ENCODE measurements at regions not wholly inside any gene's neighbourhood (a gene's known extent, or its start where the extent isn't known, plus 50 kb on each side); places are given as distances from the start of the nearest gene placed in this dataset.

DNA sequence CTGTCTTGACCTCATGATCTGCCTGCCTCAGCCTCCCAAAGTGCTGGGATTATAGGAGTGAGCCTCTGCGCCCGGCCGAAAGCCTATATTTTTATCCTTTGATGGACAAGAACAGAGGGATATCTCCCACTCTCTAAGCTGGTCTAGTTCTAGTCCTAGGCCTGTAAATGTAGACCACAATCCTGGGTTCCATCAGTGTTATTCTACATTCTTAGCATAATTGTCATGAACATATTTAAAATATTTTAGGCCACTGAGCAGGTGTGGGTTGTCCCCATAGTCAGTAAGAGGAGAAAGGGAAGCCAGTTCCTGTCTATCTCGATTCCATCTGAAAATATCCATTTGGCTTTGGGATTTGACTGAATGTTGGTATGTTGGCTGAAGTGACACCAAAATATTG is 118.1 kb downstream of the EBLN2 start:
- DNase-seq (ENCODE audit: low spot score), result no peak
- H4K20me1 ChIP-seq (ENCODE audit: insufficient read depth, poor library complexity, severe bottlenecking), result no peaks in the 10 kb centered on the region
- no peaks in the 10 kb centered on the region for H3K9me2 ChIP-seq (replicated peaks; ENCODE audit: insufficient read depth)
- TF ChIP-seq EZH2 (IDR thresholded peaks at IDR 0.05; ENCODE audit: borderline replicate concordance) (no peak), EZH2phosphoT487 (IDR thresholded peaks at IDR 0.05; ENCODE audit: low read depth, severe bottlenecking, unreplicated experiment) (no peak)
- TF ChIP-seq, protein P1, sequence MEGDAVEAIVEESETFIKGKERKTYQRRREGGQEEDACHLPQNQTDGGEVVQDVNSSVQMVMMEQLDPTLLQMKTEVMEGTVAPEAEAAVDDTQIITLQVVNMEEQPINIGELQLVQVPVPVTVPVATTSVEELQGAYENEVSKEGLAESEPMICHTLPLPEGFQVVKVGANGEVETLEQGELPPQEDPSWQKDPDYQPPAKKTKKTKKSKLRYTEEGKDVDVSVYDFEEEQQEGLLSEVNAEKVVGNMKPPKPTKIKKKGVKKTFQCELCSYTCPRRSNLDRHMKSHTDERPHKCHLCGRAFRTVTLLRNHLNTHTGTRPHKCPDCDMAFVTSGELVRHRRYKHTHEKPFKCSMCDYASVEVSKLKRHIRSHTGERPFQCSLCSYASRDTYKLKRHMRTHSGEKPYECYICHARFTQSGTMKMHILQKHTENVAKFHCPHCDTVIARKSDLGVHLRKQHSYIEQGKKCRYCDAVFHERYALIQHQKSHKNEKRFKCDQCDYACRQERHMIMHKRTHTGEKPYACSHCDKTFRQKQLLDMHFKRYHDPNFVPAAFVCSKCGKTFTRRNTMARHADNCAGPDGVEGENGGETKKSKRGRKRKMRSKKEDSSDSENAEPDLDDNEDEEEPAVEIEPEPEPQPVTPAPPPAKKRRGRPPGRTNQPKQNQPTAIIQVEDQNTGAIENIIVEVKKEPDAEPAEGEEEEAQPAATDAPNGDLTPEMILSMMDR (IDR thresholded peaks at IDR 0.05; ENCODE audit: poor library complexity), result no peak
- H3K4me2 ChIP-seq, result no peak overlapping the region
- WGBS (ENCODE audit: low lambda C conversion rate, missing lambda C conversion rate), result 97% methylated on average over 4 of the region's 4 CpGs
- no peaks in the 10 kb centered on the region for H3K27me3 ChIP-seq
- no peaks in the 10 kb centered on the region for H3K79me2 ChIP-seq
- no peaks in the 10 kb centered on the region for H3K4me1 ChIP-seq (ENCODE audit: insufficient read depth)
- H3K27ac ChIP-seq, result no peak overlapping the region
- no peak overlapping the region for H2AFZ ChIP-seq
- no peak overlapping the region for H3K4me3 ChIP-seq
- no peaks in the 10 kb centered on the region for H3K9me3 ChIP-seq (ENCODE audit: low read depth)
- no peaks in the 10 kb centered on the region for H3K36me3 ChIP-seq (replicated peaks; ENCODE audit: insufficient read depth, low read depth)

DNA sequence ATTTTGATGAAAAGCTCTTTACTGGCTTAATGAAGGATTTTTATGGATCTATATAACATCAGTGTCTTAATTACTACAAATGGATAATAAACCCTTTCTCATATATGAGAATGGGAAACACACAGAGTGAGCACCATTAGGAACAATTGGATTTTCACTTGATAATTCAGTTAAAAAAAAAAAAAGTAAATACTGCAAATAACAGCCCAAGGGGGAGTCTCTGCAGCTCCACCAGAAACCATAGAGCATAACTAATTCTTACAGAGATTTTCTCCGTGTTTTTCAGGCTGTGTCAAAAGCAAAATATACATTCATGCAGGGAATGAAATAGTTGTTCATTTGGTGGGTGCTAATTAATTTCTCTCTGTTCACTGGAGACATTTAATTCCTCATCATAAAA is 125.3 kb downstream of the EBLN2 start:
- TF ChIP-seq EZH2phosphoT487 (IDR thresholded peaks at IDR 0.05; ENCODE audit: low read depth, severe bottlenecking, unreplicated experiment), result no peak
- WGBS (ENCODE audit: low lambda C conversion rate, missing lambda C conversion rate), result 94% methylated on average over 1 of the region's 1 CpG

DNA sequence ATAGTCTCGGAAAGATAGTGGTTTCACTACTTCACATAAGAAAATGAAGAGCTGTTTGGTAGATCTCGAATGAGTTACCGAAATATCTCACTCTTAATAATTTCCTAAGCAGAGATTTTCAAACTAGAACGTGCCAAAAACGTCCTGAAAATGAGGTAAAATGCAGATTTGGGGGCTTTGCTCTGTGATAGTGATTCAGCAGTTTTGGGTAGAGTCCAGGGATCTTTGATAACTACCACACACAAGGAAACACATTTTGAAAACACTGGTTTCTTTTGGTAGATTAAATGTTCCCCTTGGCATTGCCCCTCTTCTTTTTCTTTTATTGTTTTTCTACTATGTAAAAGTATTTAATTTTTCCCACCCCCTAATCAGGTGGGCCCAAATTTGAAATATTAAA is 125.9 kb downstream of the EBLN2 start:
- Histone ChIP-seq H2AFZ (no peak overlapping the region), H3K4me2 (no peak overlapping the region), H3K9me3 (ENCODE audit: low read depth) (no peaks in the 10 kb centered on the region), H3K79me2 (no peaks in the 10 kb centered on the region), H3K4me1 (ENCODE audit: insufficient read depth) (no peaks in the 10 kb centered on the region), H3K27ac (no peak overlapping the region), H3K36me3 (replicated peaks; ENCODE audit: insufficient read depth, low read depth) (no peaks in the 10 kb centered on the region), H3K9me2 (replicated peaks; ENCODE audit: insufficient read depth) (no peaks in the 10 kb centered on the region), H3K27me3 (no peaks in the 10 kb centered on the region), H3K4me3 (no peak overlapping the region), H4K20me1 (ENCODE audit: insufficient read depth, poor library complexity, severe bottlenecking) (no peaks in the 10 kb centered on the region)
- TF ChIP-seq, protein P1 (IDR thresholded peaks at IDR 0.05; ENCODE audit: poor library complexity), result no peak
- TF ChIP-seq EZH2 (IDR thresholded peaks at IDR 0.05; ENCODE audit: borderline replicate concordance), result no peak
- TF ChIP-seq EZH2phosphoT487 (IDR thresholded peaks at IDR 0.05; ENCODE audit: low read depth, severe bottlenecking, unreplicated experiment), result no peak
- DNase-seq (ENCODE audit: low spot score), result no peak
- 88% methylated on average over 5 of the region's 5 CpGs for WGBS (ENCODE audit: low lambda C conversion rate, missing lambda C conversion rate)

More for the DNA sequence above, 125.3 kb downstream of the EBLN2 start:
- no peaks in the 10 kb centered on the region for H4K20me1 ChIP-seq (ENCODE audit: insufficient read depth, poor library complexity, severe bottlenecking)
- H2AFZ ChIP-seq, result no peak overlapping the region
- H3K4me1 ChIP-seq (ENCODE audit: insufficient read depth), result no peaks in the 10 kb centered on the region
- no peaks in the 10 kb centered on the region for H3K36me3 ChIP-seq (replicated peaks; ENCODE audit: insufficient read depth, low read depth)
- H3K9me3 ChIP-seq (ENCODE audit: low read depth), result no peaks in the 10 kb centered on the region
- H3K27me3 ChIP-seq, result no peaks in the 10 kb centered on the region
- H3K4me2 ChIP-seq, result no peak overlapping the region
- DNase-seq (ENCODE audit: low spot score), result no peak
- H3K9me2 ChIP-seq (replicated peaks; ENCODE audit: insufficient read depth), result no peaks in the 10 kb centered on the region
- no peak overlapping the region for H3K27ac ChIP-seq
- no peak overlapping the region for H3K4me3 ChIP-seq
- H3K79me2 ChIP-seq, result no peaks in the 10 kb centered on the region

DNA sequence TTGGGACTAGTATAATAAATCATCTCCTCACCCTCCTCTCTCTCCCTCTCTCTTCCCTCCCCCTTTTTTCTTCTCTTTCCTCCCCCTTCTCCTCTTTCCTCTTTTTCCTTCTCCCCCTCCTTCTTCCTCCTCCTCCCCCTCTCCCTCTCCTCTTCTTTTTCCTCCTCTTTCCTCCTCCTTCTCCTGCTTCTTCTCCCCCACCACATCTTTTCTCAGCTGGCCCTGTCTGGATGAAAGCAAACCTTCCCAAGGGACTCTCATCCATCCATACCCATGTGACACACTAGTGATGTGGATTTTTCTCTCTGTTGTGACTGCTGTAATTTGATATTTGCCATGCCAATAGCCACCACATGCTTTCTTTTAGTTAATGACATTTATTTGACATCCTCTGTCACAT is 127.2 kb downstream of the EBLN2 start:
- Histone ChIP-seq H3K4me1 (ENCODE audit: insufficient read depth) (no peaks in the 10 kb centered on the region), H3K4me3 (no peak overlapping the region), H2AFZ (no peak overlapping the region), H3K9me2 (replicated peaks; ENCODE audit: insufficient read depth) (no peaks in the 10 kb centered on the region), H3K36me3 (replicated peaks; ENCODE audit: insufficient read depth, low read depth) (no peaks in the 10 kb centered on the region), H3K9me3 (ENCODE audit: low read depth) (no peaks in the 10 kb centered on the region), H4K20me1 (ENCODE audit: insufficient read depth, poor library complexity, severe bottlenecking) (no peaks in the 10 kb centered on the region), H3K27ac (no peak overlapping the region), H3K79me2 (no peaks in the 10 kb centered on the region), H3K4me2 (no peak overlapping the region), H3K27me3 (no peaks in the 10 kb centered on the region)
- TF ChIP-seq EZH2 (IDR thresholded peaks at IDR 0.05; ENCODE audit: borderline replicate concordance) (no peak), EZH2phosphoT487 (IDR thresholded peaks at IDR 0.05; ENCODE audit: low read depth, severe bottlenecking, unreplicated experiment) (no peak)
- TF ChIP-seq, protein P1 (IDR thresholded peaks at IDR 0.05; ENCODE audit: poor library complexity), result no peak
- DNase-seq (ENCODE audit: low spot score), result no peak
